ENCODE measurements at regions not wholly inside any gene's neighbourhood (a gene's known extent, or its start where the extent isn't known, plus 50 kb on each side); places are given as distances from the start of the nearest gene placed in this dataset.

DNA sequence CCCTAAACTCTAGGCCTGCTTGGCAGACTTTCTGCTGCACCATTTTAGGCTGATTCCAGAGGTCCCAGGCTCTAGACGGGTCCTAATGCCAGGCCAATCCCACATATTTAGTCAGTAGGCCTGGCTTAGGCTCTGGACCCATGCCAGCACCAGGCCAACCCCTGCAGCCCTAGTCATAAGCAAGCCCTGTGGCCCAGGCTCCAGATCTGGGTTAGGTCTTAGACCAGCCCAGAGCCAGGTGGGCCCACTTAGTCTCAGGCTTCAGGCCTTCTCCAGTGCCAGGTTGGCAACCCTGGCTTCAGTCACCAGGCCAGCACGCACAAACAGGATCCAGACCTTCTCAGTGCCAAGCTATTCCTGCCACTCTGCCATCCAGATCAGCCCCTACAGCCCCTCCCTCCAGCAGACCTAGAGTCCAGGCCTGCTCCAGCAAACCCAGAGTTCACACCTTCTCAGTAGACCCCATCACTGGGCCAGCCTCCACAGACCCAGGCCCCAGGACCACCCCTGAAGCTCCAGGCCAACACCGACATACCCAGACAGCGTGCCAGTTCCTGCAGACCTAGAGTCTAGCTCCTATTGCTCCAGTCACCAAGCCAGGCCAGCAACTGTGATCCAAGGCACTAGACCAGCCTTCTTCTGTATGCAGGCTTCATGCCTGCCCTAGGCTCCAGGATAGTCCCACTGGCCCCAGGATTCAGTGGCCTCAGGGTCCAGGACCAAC, 467.6 kb downstream of the RWDD3 start:
- TF ChIP-seq, protein P1, sequence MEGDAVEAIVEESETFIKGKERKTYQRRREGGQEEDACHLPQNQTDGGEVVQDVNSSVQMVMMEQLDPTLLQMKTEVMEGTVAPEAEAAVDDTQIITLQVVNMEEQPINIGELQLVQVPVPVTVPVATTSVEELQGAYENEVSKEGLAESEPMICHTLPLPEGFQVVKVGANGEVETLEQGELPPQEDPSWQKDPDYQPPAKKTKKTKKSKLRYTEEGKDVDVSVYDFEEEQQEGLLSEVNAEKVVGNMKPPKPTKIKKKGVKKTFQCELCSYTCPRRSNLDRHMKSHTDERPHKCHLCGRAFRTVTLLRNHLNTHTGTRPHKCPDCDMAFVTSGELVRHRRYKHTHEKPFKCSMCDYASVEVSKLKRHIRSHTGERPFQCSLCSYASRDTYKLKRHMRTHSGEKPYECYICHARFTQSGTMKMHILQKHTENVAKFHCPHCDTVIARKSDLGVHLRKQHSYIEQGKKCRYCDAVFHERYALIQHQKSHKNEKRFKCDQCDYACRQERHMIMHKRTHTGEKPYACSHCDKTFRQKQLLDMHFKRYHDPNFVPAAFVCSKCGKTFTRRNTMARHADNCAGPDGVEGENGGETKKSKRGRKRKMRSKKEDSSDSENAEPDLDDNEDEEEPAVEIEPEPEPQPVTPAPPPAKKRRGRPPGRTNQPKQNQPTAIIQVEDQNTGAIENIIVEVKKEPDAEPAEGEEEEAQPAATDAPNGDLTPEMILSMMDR (IDR thresholded peaks at IDR 0.05), result no peak
- TF ChIP-seq POLR2A (IDR thresholded peaks at IDR 0.05), result no peak
